H9 (cell line): ENCODE measurements at regions not wholly inside any gene's neighbourhood (a gene's known extent, or its start where the extent isn't known, plus 50 kb on each side); places are given as distances from the start of the nearest gene placed in this dataset.
A peak's percentile ranks its signal among the peaks of the same experiment; 100 is the strongest.

Source experiments
- DNase-seq: peaks from one replicate; pipeline ENCODE4 v3.0.0-alpha.2; 2017
- H2AFZ ChIP-seq: one replicate; pipeline ENCODE4 v1.6.1; 2013; ENCODE audit warnings: mild to moderate bottlenecking, low read length, control low read depth, moderate library complexity
- H2AK5ac ChIP-seq: 2 replicates; pipeline ENCODE4 v1.6.1; 2013; ENCODE audit warnings: low read length, control low read depth, mixed read lengths; ENCODE audit not compliant: insufficient read length
- H2BK120ac ChIP-seq: one replicate; pipeline ENCODE4 v1.6.1; 2013; ENCODE audit warnings: low read depth, mild to moderate bottlenecking, low read length, control low read depth, inconsistent platforms; ENCODE audit not compliant: poor library complexity, severe bottlenecking
- H2BK12ac ChIP-seq: 2 replicates; pipeline ENCODE4 v1.6.1; 2013; ENCODE audit warnings: low read length, control low read depth, mixed read lengths, low read depth; ENCODE audit not compliant: insufficient read length
- H2BK15ac ChIP-seq: 2 replicates; pipeline ENCODE4 v1.6.1; 2013; ENCODE audit warnings: low read depth, low read length, control low read depth
- H2BK20ac ChIP-seq: one replicate; pipeline ENCODE4 v1.6.1; 2013; ENCODE audit warnings: low read depth, mild to moderate bottlenecking, low read length, control low read depth, inconsistent platforms; ENCODE audit not compliant: poor library complexity, severe bottlenecking
- H2BK5ac ChIP-seq: 2 replicates; pipeline ENCODE4 v1.6.1; 2013; ENCODE audit warnings: low read length, control low read depth, mixed read lengths; ENCODE audit not compliant: insufficient read length
- H3K14ac ChIP-seq: 2 replicates; pipeline ENCODE4 v1.6.1; 2013; ENCODE audit warnings: low read length, control low read depth; ENCODE audit not compliant: insufficient read depth
- H3K18ac ChIP-seq: 2 replicates; pipeline ENCODE4 v1.6.1; 2013; ENCODE audit warnings: low read depth, mild to moderate bottlenecking, mixed read lengths, low read length, control low read depth; ENCODE audit not compliant: insufficient read length
- H3K23ac ChIP-seq: 2 replicates; pipeline ENCODE4 v1.6.1; 2013; ENCODE audit warnings: low read length, control low read depth, mixed read lengths, low read depth; ENCODE audit not compliant: insufficient read length
- H3K23me2 ChIP-seq: 2 replicates; pipeline ENCODE4 v1.6.1; 2013; ENCODE audit warnings: low read depth, mild to moderate bottlenecking, mixed read lengths, low read length, control low read depth; ENCODE audit not compliant: insufficient read length, poor library complexity, severe bottlenecking
- H3K27ac ChIP-seq: 2 replicates; pipeline ENCODE4 v1.5.1; 2013; ENCODE audit warnings: low read length, control low read depth, mixed read lengths, low read depth; ENCODE audit not compliant: insufficient read length
- H3K27me3 ChIP-seq: 2 replicates; pipeline ENCODE4 v1.6.1; 2013; ENCODE audit warnings: low read length, control low read depth, inconsistent platforms; ENCODE audit not compliant: insufficient read depth
- H3K4ac ChIP-seq: 2 replicates; pipeline ENCODE4 v1.6.1; 2013; ENCODE audit warnings: low read depth, mild to moderate bottlenecking, control low read depth, inconsistent platforms, low read length, moderate library complexity
- H3K4me1 ChIP-seq: 2 replicates; pipeline ENCODE4 v1.6.1; 2013; ENCODE audit warnings: low read length, control low read depth, inconsistent platforms; ENCODE audit not compliant: insufficient read depth
- H3K4me2 ChIP-seq: 2 replicates; pipeline ENCODE4 v1.6.1; 2013; ENCODE audit warnings: low read length, control low read depth, mixed read lengths; ENCODE audit not compliant: insufficient read length, insufficient read depth
- H3K56ac ChIP-seq: 2 replicates; pipeline ENCODE4 v1.6.1; 2013; ENCODE audit warnings: low read depth, mild to moderate bottlenecking, mixed read lengths, low read length, control low read depth; ENCODE audit not compliant: insufficient read length
- H3K79me1 ChIP-seq: 2 replicates; pipeline ENCODE4 v1.6.1; 2013; ENCODE audit warnings: low read depth, mild to moderate bottlenecking, moderate library complexity, low read length, control low read depth, inconsistent platforms; ENCODE audit not compliant: insufficient read depth, poor library complexity, severe bottlenecking
- H3K79me2 ChIP-seq: 2 replicates; pipeline ENCODE4 v1.6.1; 2013; ENCODE audit warnings: low read length, control low read depth, inconsistent platforms; ENCODE audit not compliant: insufficient read depth
- H3K9ac ChIP-seq: 2 replicates; pipeline ENCODE4 v1.6.1; 2013; ENCODE audit warnings: low read length, control low read depth, mixed read lengths; ENCODE audit not compliant: insufficient read length; ENCODE audit errors: extremely low read depth
- H3K9me3 ChIP-seq: one replicate; pipeline ENCODE4 v1.6.1; 2013; ENCODE audit warnings: low read depth, low read length, inconsistent platforms; ENCODE audit not compliant: control insufficient read depth
- H3T11ph ChIP-seq: one replicate; pipeline ENCODE4 v1.6.1; 2013; ENCODE audit warnings: mild to moderate bottlenecking, low read length, control low read depth, inconsistent platforms
- H4K20me1 ChIP-seq: one replicate; pipeline ENCODE4 v1.6.1; 2013; ENCODE audit not compliant: control insufficient read depth, insufficient read length, insufficient read depth
- H4K5ac ChIP-seq: 2 replicates; pipeline ENCODE4 v1.6.1; 2013; ENCODE audit warnings: low read depth, mild to moderate bottlenecking, mixed read lengths, low read length, control low read depth; ENCODE audit not compliant: insufficient read length
- H4K8ac ChIP-seq: replicated peaks from 2 replicates; pipeline ENCODE4 v1.6.1; 2013; ENCODE audit warnings: low read length, control low read depth, mixed read lengths, low read depth; ENCODE audit not compliant: insufficient read length
- H4K91ac ChIP-seq: 2 replicates; pipeline ENCODE4 v1.6.1; 2013; ENCODE audit warnings: low read depth, mild to moderate bottlenecking, moderate library complexity, mixed read lengths, low read length, control low read depth; ENCODE audit not compliant: insufficient read length
- H3K27ac Mint-ChIP-seq, 3 experiments: 2 replicates in 2 of 3; 3 replicates in 1 of 3; pipeline ENCODE4 v1.8.0; 2020 to 2021; ENCODE audit warnings: mixed read lengths in 3 of 3, mild to moderate bottlenecking in 1 of 3, moderate library complexity in 1 of 3
- H3K27me3 Mint-ChIP-seq: 2 replicates; pipeline ENCODE4 v1.8.0; 2021; ENCODE audit warnings: low read depth, mild to moderate bottlenecking, moderate library complexity, mixed read lengths
- H3K36me3 Mint-ChIP-seq, 3 experiments: 2 replicates in 2 of 3; 3 replicates in 1 of 3; pipeline ENCODE4 v1.8.0; 2020 to 2021; ENCODE audit warnings: low read depth in 3 of 3, mixed read lengths in 3 of 3; ENCODE audit not compliant: insufficient read depth in 1 of 3
- H3K4me1 Mint-ChIP-seq, 2 experiments: 2 replicates each; pipeline ENCODE4 v1.8.0; 2020; ENCODE audit warnings: mixed read lengths in 2 of 2
- H3K4me3 Mint-ChIP-seq, 2 experiments: 2 replicates in 1 of 2; 3 replicates in 1 of 2; pipeline ENCODE4 v1.8.0; 2020 to 2021; ENCODE audit warnings: mild to moderate bottlenecking in 2 of 2, mixed read lengths in 2 of 2, moderate library complexity in 1 of 2
- H3K9me3 Mint-ChIP-seq, 2 experiments: 2 replicates in 1 of 2; 3 replicates in 1 of 2; pipeline ENCODE4 v1.8.0; 2020; ENCODE audit warnings: mild to moderate bottlenecking in 2 of 2, mixed read lengths in 2 of 2, moderate library complexity in 1 of 2
- CTCF ChIP-seq: fragments of 200-600 bp; sonication (generic); conservative IDR thresholded peaks from 3 replicates; pipeline ENCODE4 v1.8.0; 2021; ENCODE audit warnings: antibody characterized with exemption, mild to moderate bottlenecking
- WGBS: extraction: QIAGEN DNeasy Blood & Tissue Kit; methylation state at CpG from one replicate; pipeline ENCODE4 v1.1.7; 2013; ENCODE audit warnings: missing lambda C conversion rate, low lambda C conversion rate, mixed read lengths; ENCODE audit not compliant: insufficient read length; ENCODE audit errors: extremely low coverage; 5-methylcytosine and 5-hydroxymethylcytosine counted together

GRCh38 chr17:77388384-77389306, 247.9 kb downstream of the SEC14L1 start:
- Histone ChIP-seq H2BK5ac (no peak overlapping the region), H3K27me3 (no peaks in the 10 kb centered on the region), H3K18ac (no peak overlapping the region), H3K14ac (no peak overlapping the region; the same call in 1 of the 2 replicates), H4K91ac (no peak overlapping the region), H3K4me2 (no peak overlapping the region), H2BK12ac (no peak overlapping the region), H4K5ac (no peak overlapping the region), H2AFZ (no peak overlapping the region), H3K79me1 (peaks cover 15% of the 10 kb centered on the region), H3K23ac (no peak overlapping the region), H3K23me2 (peaks cover 4% of the 10 kb centered on the region), H3K56ac (no peak overlapping the region), H3K4me1 (peaks cover 13% of the 10 kb centered on the region; the same call in 1 of the 2 replicates), H3K4ac (no peak overlapping the region), H2AK5ac (no peak overlapping the region), H3K9me3 (no peaks in the 10 kb centered on the region), H2BK15ac (no peak overlapping the region), H3K9ac (no peak overlapping the region), H2BK120ac (no peak overlapping the region), H3T11ph (no peak overlapping the region), H2BK20ac (no peak overlapping the region), H3K79me2 (peaks cover 15% of the 10 kb centered on the region; the same call in 1 of the 2 replicates), H3K27ac (no peak overlapping the region), H4K20me1 (no peaks in the 10 kb centered on the region), H4K8ac (no peak overlapping the region)
- peak overlapping the region in 2 of 3 experiments; percentile 77 to 79; a peak in 4 of 7 replicates for H3K27ac Mint-ChIP-seq
- H3K4me3 Mint-ChIP-seq = peak overlapping the region in 1 of 2 experiments; percentile 43; a peak in 1 of 5 replicates
- DNase-seq = no peak
- no peak for TF ChIP-seq CTCF
- no peaks in the 10 kb centered on the region for H3K27me3 Mint-ChIP-seq
- WGBS = no CpG with 5 or more reads among the region's 29 CpGs
- peaks cover 59 to 84% of the 10 kb centered on the region in 2 experiments for H3K4me1 Mint-ChIP-seq
- peaks cover 2 to 10% (median 6%) of the 10 kb centered on the region in 3 experiments; a peak in 3 of 7 replicates for H3K36me3 Mint-ChIP-seq
- no peaks in the 10 kb centered on the region for H3K9me3 Mint-ChIP-seq
